ENCODE measurements at regions not wholly inside any gene's neighbourhood (a gene's known extent, or its start where the extent isn't known, plus 50 kb on each side); places are given as distances from the start of the nearest gene placed in this dataset.

DNA sequence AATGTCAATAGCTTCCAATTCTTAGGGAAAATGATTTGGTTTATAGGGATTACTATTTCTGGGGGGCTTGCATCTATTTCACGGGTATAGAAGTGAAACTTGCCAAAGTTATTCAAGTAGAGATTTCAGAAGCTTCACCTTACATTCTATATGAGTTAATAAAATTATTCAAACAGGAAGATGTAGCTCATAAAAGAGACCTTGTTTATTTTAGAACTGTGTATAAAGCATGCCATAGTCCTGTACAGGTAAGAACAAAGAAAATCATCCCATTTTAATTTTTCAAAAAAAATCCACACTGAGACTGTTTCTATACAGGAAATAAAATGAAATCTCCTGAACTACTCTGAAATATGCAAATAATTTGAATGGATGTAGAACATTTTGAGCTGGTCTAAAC, 834.7 kb downstream of the TRHDE start:
- dilution Hi-C loops (cut with MboI; ENCODE audit: extremely low pct_ligation_motif_present, low sequenced_read_pairs) = no loop called here
- Histone ChIP-seq H3K4me1 (ENCODE audit: control insufficient read depth, extremely low read depth, insufficient read depth, low read length) (no peaks in the 10 kb centered on the region), H3K27ac (ENCODE audit: control insufficient read depth, insufficient read depth, low read length) (no peak overlapping the region), H3K9me3 (ENCODE audit: control insufficient read depth, low read depth, low read length) (no peaks in the 10 kb centered on the region), H3K4me3 (ENCODE audit: control insufficient read depth in 2 of 3, extremely low read depth in 1 of 3, insufficient read depth in 2 of 3, low read depth in 1 of 3, low read length in 3 of 3) (no peak overlapping the region), H3K9me1 (ENCODE audit: control insufficient read depth, extremely low read depth, insufficient read depth, low read length) (no peaks in the 10 kb centered on the region), H3K9ac (ENCODE audit: control insufficient read depth, extremely low read depth, insufficient read depth, low read length) (no peak overlapping the region), H3K79me2 (ENCODE audit: control insufficient read depth, insufficient read depth, low read length) (no peaks in the 10 kb centered on the region), H3K4me2 (ENCODE audit: control insufficient read depth, extremely low read depth, insufficient read depth, low read depth, low read length) (no peak overlapping the region), H3K27me3 (ENCODE audit: control insufficient read depth, extremely low read depth, insufficient read depth, low read length) (no peaks in the 10 kb centered on the region), H4K20me1 (ENCODE audit: control insufficient read depth, extremely low read depth, insufficient read depth, low read length) (no peaks in the 10 kb centered on the region), H3K36me3 (ENCODE audit: control insufficient read depth in 2 of 2, extremely low read depth in 1 of 2, insufficient read depth in 2 of 2, low read length in 2 of 2) (no peaks in the 10 kb centered on the region), H2AFZ (ENCODE audit: control insufficient read depth, low read length) (no peak overlapping the region)
- FAIRE-seq (no peak), DNase-seq (ENCODE audit: low read depth, low spot score) (no peak)
- TF ChIP-seq CTCF (optimal IDR thresholded peaks at IDR 0.05 in 1 of 3, IDR thresholded peaks at IDR 0.05 in 1 of 3, conservative IDR thresholded peaks at IDR 0.05 in 1 of 3; ENCODE audit: extremely low read depth in 1 of 3, insufficient read depth in 2 of 3, low read length in 3 of 3) = no peak

DNA sequence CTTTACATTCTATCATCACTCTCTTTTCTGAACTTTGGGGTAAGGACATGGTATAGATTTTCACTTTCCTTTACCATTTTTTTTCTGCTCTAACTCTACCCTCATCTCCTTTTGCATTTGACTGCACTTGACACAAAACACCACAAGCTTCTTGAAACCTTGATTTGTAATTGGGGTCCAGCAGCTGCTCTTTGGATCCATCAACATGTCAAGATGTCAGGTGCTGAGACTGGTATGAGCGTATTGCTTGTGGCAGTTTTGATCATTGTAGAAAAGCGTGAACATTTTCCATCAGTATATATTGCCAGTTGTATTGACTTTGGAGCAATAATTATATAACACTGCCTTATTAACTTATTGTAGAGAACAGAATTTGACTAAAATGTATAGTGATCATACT, 838.6 kb downstream of the TRHDE start:
- H3K9me3 ChIP-seq (ENCODE audit: control insufficient read depth, low read depth, low read length) = no peaks in the 10 kb centered on the region
- FAIRE-seq (no peak), DNase-seq (ENCODE audit: low read depth, low spot score) (no peak)
- H3K27ac ChIP-seq (ENCODE audit: control insufficient read depth, insufficient read depth, low read length) = no peak overlapping the region
- no peak overlapping the region for H3K4me2 ChIP-seq (ENCODE audit: control insufficient read depth, extremely low read depth, insufficient read depth, low read depth, low read length)
- no peaks in the 10 kb centered on the region for H3K79me2 ChIP-seq (ENCODE audit: control insufficient read depth, insufficient read depth, low read length)
- dilution Hi-C loops (cut with MboI; ENCODE audit: extremely low pct_ligation_motif_present, low sequenced_read_pairs) = no loop called here
- no peak for TF ChIP-seq CTCF (optimal IDR thresholded peaks at IDR 0.05 in 1 of 3, IDR thresholded peaks at IDR 0.05 in 1 of 3, conservative IDR thresholded peaks at IDR 0.05 in 1 of 3; ENCODE audit: extremely low read depth in 1 of 3, insufficient read depth in 2 of 3, low read length in 3 of 3)
- TF ChIP-seq EZH2 (IDR thresholded peaks at IDR 0.05; ENCODE audit: low read length) = no peak
- no peak overlapping the region for H3K4me3 ChIP-seq (ENCODE audit: control insufficient read depth in 2 of 3, extremely low read depth in 1 of 3, insufficient read depth in 2 of 3, low read depth in 1 of 3, low read length in 3 of 3)
- H3K9ac ChIP-seq (ENCODE audit: control insufficient read depth, extremely low read depth, insufficient read depth, low read length) = no peak overlapping the region
- H3K27me3 ChIP-seq (ENCODE audit: control insufficient read depth, extremely low read depth, insufficient read depth, low read length) = no peaks in the 10 kb centered on the region
- no peaks in the 10 kb centered on the region for H3K4me1 ChIP-seq (ENCODE audit: control insufficient read depth, extremely low read depth, insufficient read depth, low read length)
- no peaks in the 10 kb centered on the region for H3K36me3 ChIP-seq (ENCODE audit: control insufficient read depth in 2 of 2, extremely low read depth in 1 of 2, insufficient read depth in 2 of 2, low read length in 2 of 2)
- no peaks in the 10 kb centered on the region for H3K9me1 ChIP-seq (ENCODE audit: control insufficient read depth, extremely low read depth, insufficient read depth, low read length)
- H2AFZ ChIP-seq (ENCODE audit: control insufficient read depth, low read length) = no peak overlapping the region
- no peaks in the 10 kb centered on the region for H4K20me1 ChIP-seq (ENCODE audit: control insufficient read depth, extremely low read depth, insufficient read depth, low read length)

Measured in keratinocyte (primary cell).